ENCODE measurements at regions not wholly inside any gene's neighbourhood (a gene's known extent, or its start where the extent isn't known, plus 50 kb on each side); places are given as distances from the start of the nearest gene placed in this dataset.
"Not testable (repeated sequence)": the region's sequence is repeated elsewhere in the genome, so short reads cannot be mapped to it uniquely, and the experiment has no call there.

DNA sequence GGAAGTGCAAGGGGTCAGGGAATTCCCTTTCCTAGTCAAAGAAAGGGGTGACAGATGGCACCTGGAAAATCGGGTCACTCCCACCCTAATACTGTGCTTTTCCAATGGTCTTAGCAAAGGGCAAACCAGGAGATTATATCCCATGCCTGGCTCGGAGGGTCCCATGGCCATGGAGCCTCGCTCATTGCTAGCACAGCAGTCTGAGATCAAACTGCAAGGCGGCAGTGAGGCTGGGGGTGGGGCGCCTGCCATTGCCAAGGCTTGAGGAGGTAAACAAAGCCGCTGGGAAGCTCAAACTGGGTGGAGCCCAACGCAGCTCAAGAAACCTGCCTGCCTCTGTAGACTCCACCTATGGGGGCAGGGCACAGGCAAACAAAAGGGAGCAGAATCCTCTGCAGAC is 714.4 kb upstream of the MGAT4C start:
- POLR2A ChIA-PET; H3K4me3 ChIP-seq (ENCODE audit: control insufficient read depth in 1 of 7, extremely low read depth in 1 of 7, insufficient read depth in 4 of 7, low read depth in 2 of 7, low read length in 6 of 7); H3K9me3 ChIP-seq (ENCODE audit: control extremely low read depth in 1 of 5, control insufficient read depth in 4 of 5, insufficient read depth in 2 of 5, low read depth in 1 of 5, low read length in 4 of 5); H3K36me3 ChIP-seq (ENCODE audit: control insufficient read depth in 4 of 4, insufficient read depth in 4 of 4, low read length in 3 of 4); CTCF ChIA-PET; H3K4me1 ChIP-seq (ENCODE audit: control extremely low read depth in 1 of 4, control insufficient read depth in 4 of 4, insufficient read depth in 4 of 4, low read length in 3 of 4); DNase-seq; H3K27ac ChIP-seq (ENCODE audit: insufficient read depth in 1 of 2, low read depth in 1 of 2, low read length in 2 of 2, poor library complexity in 1 of 2, severe bottlenecking in 2 of 2); H3K27me3 ChIP-seq (replicated peaks in 2 of 5; ENCODE audit: control insufficient read depth in 4 of 5, insufficient read depth in 5 of 5, low read length in 4 of 5): not testable (repeated sequence)
- WGBS (ENCODE audit: insufficient coverage), result 97% methylated on average over 6 of the region's 7 CpGs

DNA sequence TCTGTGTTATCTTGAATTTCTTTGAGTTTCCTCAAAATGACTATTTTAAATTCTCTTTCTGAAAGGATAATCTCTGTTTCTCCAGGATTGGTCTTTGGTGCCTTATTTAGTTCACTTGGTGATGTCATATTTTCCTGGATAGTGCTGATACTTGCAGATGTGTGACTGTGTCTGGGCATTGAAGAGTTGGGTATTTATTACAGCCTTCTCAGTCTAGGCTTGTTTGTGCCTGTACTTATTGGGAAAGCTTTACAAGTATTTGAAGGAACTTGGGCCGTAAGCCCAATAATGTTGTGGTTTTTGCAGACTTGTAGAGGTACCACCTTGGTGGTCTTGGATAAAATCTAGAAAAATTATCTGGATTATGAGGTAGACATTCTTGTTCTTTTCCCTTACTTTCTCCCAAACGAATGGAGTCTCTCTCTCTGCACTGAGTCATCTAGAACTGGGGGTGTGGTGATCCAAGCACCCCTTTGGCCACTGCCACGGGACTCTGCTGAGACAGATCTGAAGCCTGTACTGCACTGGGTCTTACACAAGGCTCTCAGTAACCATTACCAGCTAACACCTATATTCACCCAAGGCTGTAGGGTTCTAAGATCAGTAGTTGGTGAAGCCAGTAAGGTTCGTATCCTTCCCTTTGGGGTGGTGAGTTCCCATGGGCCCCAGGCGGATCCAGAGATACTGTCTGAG is 703.7 kb upstream of the MGAT4C start:
- no peaks in the 10 kb centered on the region for H3K27me3 ChIP-seq (replicated peaks in 2 of 5; ENCODE audit: control insufficient read depth in 4 of 5, insufficient read depth in 5 of 5, low read length in 4 of 5)
- 73% methylated on average over 4 of the region's 5 CpGs for WGBS (ENCODE audit: insufficient coverage)
- H3K9me3 ChIP-seq (ENCODE audit: control extremely low read depth in 1 of 5, control insufficient read depth in 4 of 5, insufficient read depth in 2 of 5, low read depth in 1 of 5, low read length in 4 of 5), result no peaks in the 10 kb centered on the region
- no peaks in the 10 kb centered on the region for H3K36me3 ChIP-seq (ENCODE audit: control insufficient read depth in 4 of 4, insufficient read depth in 4 of 4, low read length in 3 of 4)
- H3K27ac ChIP-seq (ENCODE audit: insufficient read depth in 1 of 2, low read depth in 1 of 2, low read length in 2 of 2, poor library complexity in 1 of 2, severe bottlenecking in 2 of 2), result no peak overlapping the region
- POLR2A ChIA-PET, result no interaction called here
- no peak for DNase-seq
- no peaks in the 10 kb centered on the region for H3K4me1 ChIP-seq (ENCODE audit: control extremely low read depth in 1 of 4, control insufficient read depth in 4 of 4, insufficient read depth in 4 of 4, low read length in 3 of 4)
- H3K4me3 ChIP-seq (ENCODE audit: control insufficient read depth in 1 of 7, extremely low read depth in 1 of 7, insufficient read depth in 4 of 7, low read depth in 2 of 7, low read length in 6 of 7), result no peak overlapping the region
- CTCF ChIA-PET, result no interaction called here

GRCh38 chr12:86950444-86950843 is 694.3 kb upstream of the MGAT4C start:
- 100% methylated on average over 1 of the region's 3 CpGs for WGBS (ENCODE audit: insufficient coverage)
- no peaks in the 10 kb centered on the region for H3K36me3 ChIP-seq (ENCODE audit: control insufficient read depth in 4 of 4, insufficient read depth in 4 of 4, low read length in 3 of 4)
- POLR2A ChIA-PET, result no interaction called here

DNA sequence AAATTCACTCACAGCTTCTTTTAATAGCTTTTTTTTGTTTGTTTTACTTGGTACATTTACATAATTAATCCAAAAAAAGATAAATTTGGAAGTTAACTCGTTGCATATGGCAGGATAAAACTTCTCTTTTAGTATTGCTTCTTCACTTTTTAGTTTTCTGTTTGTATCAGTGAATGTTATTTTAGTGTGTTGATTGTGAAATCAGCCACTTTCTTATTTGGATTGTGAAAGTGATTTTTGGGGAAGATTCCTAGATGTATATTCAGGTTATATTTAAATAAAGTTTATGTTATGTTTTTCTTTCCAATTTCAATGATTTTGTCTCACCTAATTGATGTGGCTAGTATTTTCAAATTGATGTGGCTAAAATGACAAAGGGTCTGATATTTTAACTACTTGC is 693.9 kb upstream of the MGAT4C start:
- Histone ChIP-seq H3K4me3 (ENCODE audit: control insufficient read depth in 1 of 7, extremely low read depth in 1 of 7, insufficient read depth in 4 of 7, low read depth in 2 of 7, low read length in 6 of 7) (no peak overlapping the region), H3K9me3 (ENCODE audit: control extremely low read depth in 1 of 5, control insufficient read depth in 4 of 5, insufficient read depth in 2 of 5, low read depth in 1 of 5, low read length in 4 of 5) (no peaks in the 10 kb centered on the region), H3K36me3 (ENCODE audit: control insufficient read depth in 4 of 4, insufficient read depth in 4 of 4, low read length in 3 of 4) (no peaks in the 10 kb centered on the region), H3K27ac (ENCODE audit: insufficient read depth in 1 of 2, low read depth in 1 of 2, low read length in 2 of 2, poor library complexity in 1 of 2, severe bottlenecking in 2 of 2) (no peak overlapping the region), H3K4me1 (ENCODE audit: control extremely low read depth in 1 of 4, control insufficient read depth in 4 of 4, insufficient read depth in 4 of 4, low read length in 3 of 4) (no peaks in the 10 kb centered on the region), H3K27me3 (replicated peaks in 2 of 5; ENCODE audit: control insufficient read depth in 4 of 5, insufficient read depth in 5 of 5, low read length in 4 of 5) (no peaks in the 10 kb centered on the region)
- no CpG with 5 or more reads among the region's 1 CpG for WGBS (ENCODE audit: insufficient coverage)
- CTCF ChIA-PET, result no interaction called here
- POLR2A ChIA-PET, result no interaction called here
- no peak for DNase-seq

More at GRCh38 chr12:86950444-86950843, 694.3 kb upstream of the MGAT4C start:
- CTCF ChIA-PET, result no interaction called here
- Histone ChIP-seq H3K4me1 (ENCODE audit: control extremely low read depth in 1 of 4, control insufficient read depth in 4 of 4, insufficient read depth in 4 of 4, low read length in 3 of 4) (no peaks in the 10 kb centered on the region), H3K9me3 (ENCODE audit: control extremely low read depth in 1 of 5, control insufficient read depth in 4 of 5, insufficient read depth in 2 of 5, low read depth in 1 of 5, low read length in 4 of 5) (no peaks in the 10 kb centered on the region), H3K27ac (ENCODE audit: insufficient read depth in 1 of 2, low read depth in 1 of 2, low read length in 2 of 2, poor library complexity in 1 of 2, severe bottlenecking in 2 of 2) (no peak overlapping the region), H3K4me3 (ENCODE audit: control insufficient read depth in 1 of 7, extremely low read depth in 1 of 7, insufficient read depth in 4 of 7, low read depth in 2 of 7, low read length in 6 of 7) (no peak overlapping the region), H3K27me3 (replicated peaks in 2 of 5; ENCODE audit: control insufficient read depth in 4 of 5, insufficient read depth in 5 of 5, low read length in 4 of 5) (no peaks in the 10 kb centered on the region)
- DNase-seq, result no peak

GRCh38 chr12:86948851-86949250 is 692.7 kb upstream of the MGAT4C start:
- no peak overlapping the region for H3K4me3 ChIP-seq (ENCODE audit: control insufficient read depth in 1 of 7, extremely low read depth in 1 of 7, insufficient read depth in 4 of 7, low read depth in 2 of 7, low read length in 6 of 7)
- H3K9me3 ChIP-seq (ENCODE audit: control extremely low read depth in 1 of 5, control insufficient read depth in 4 of 5, insufficient read depth in 2 of 5, low read depth in 1 of 5, low read length in 4 of 5), result no peaks in the 10 kb centered on the region
- H3K27me3 ChIP-seq (replicated peaks in 2 of 5; ENCODE audit: control insufficient read depth in 4 of 5, insufficient read depth in 5 of 5, low read length in 4 of 5), result no peaks in the 10 kb centered on the region
- no peak for DNase-seq
- no CpG with 5 or more reads among the region's 1 CpG for WGBS (ENCODE audit: insufficient coverage)
- H3K36me3 ChIP-seq (ENCODE audit: control insufficient read depth in 4 of 4, insufficient read depth in 4 of 4, low read length in 3 of 4), result no peaks in the 10 kb centered on the region
- no peak overlapping the region for H3K27ac ChIP-seq (ENCODE audit: insufficient read depth in 1 of 2, low read depth in 1 of 2, low read length in 2 of 2, poor library complexity in 1 of 2, severe bottlenecking in 2 of 2)
- ChIA-PET POLR2A (no interaction called here), CTCF (no interaction called here)
- no peaks in the 10 kb centered on the region for H3K4me1 ChIP-seq (ENCODE audit: control extremely low read depth in 1 of 4, control insufficient read depth in 4 of 4, insufficient read depth in 4 of 4, low read length in 3 of 4)

- Histone ChIP-seq H3K36me3 (ENCODE audit: control insufficient read depth in 4 of 4, insufficient read depth in 4 of 4, low read length in 3 of 4) (no peaks in the 10 kb centered on the region), H3K4me1 (ENCODE audit: control extremely low read depth in 1 of 4, control insufficient read depth in 4 of 4, insufficient read depth in 4 of 4, low read length in 3 of 4) (no peaks in the 10 kb centered on the region), H3K9me3 (ENCODE audit: control extremely low read depth in 1 of 5, control insufficient read depth in 4 of 5, insufficient read depth in 2 of 5, low read depth in 1 of 5, low read length in 4 of 5) (no peaks in the 10 kb centered on the region), H3K4me3 (ENCODE audit: control insufficient read depth in 1 of 7, extremely low read depth in 1 of 7, insufficient read depth in 4 of 7, low read depth in 2 of 7, low read length in 6 of 7) (no peak overlapping the region), H3K27me3 (replicated peaks in 2 of 5; ENCODE audit: control insufficient read depth in 4 of 5, insufficient read depth in 5 of 5, low read length in 4 of 5) (no peaks in the 10 kb centered on the region), H3K27ac (ENCODE audit: insufficient read depth in 1 of 2, low read depth in 1 of 2, low read length in 2 of 2, poor library complexity in 1 of 2, severe bottlenecking in 2 of 2) (no peak overlapping the region)
- DNase-seq, result no peak
- POLR2A ChIA-PET, result no interaction called here
- CTCF ChIA-PET, result no interaction called here
- 71% methylated on average over 1 of the region's 1 CpG for WGBS (ENCODE audit: insufficient coverage)
Measured at GRCh38 chr12:86945685-86946196, 689.5 kb upstream of the MGAT4C start.

DNA sequence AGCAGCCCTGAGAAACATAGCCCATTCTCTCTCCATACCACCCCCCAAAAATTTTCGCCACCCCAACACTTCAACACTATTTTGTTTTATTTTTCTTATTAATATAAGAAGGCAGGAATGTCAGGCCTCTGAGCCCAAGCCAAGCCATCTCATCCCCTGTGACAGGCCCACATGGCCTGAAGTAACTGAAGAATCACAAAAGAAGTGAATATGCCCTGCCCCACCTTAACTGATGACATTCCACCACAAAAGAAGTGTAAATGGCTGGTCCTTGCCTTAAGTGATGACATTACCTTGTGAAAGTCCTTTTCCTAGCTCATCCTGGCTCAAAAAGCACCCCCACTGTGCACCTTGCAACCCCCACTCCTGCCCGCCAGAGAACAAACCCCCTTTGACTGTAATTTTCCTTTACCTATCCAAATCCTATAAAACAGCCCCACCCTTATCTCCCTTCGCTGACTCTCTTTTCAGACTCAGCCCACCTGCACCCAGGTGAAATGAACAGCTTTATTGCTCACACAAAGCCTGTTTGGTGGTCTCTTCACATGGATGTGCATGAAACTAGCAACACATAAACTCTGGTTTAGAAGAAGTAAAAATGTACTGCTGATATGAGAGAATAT is 688.1 kb upstream of the MGAT4C start:
- WGBS (ENCODE audit: insufficient coverage), result no CpG with 5 or more reads among the region's 3 CpGs
- H3K27ac ChIP-seq (ENCODE audit: insufficient read depth in 1 of 2, low read depth in 1 of 2, low read length in 2 of 2, poor library complexity in 1 of 2, severe bottlenecking in 2 of 2); H3K4me3 ChIP-seq (ENCODE audit: control insufficient read depth in 1 of 7, extremely low read depth in 1 of 7, insufficient read depth in 4 of 7, low read depth in 2 of 7, low read length in 6 of 7); H3K27me3 ChIP-seq (replicated peaks in 2 of 5; ENCODE audit: control insufficient read depth in 4 of 5, insufficient read depth in 5 of 5, low read length in 4 of 5); H3K9me3 ChIP-seq (ENCODE audit: control extremely low read depth in 1 of 5, control insufficient read depth in 4 of 5, insufficient read depth in 2 of 5, low read depth in 1 of 5, low read length in 4 of 5); H3K4me1 ChIP-seq (ENCODE audit: control extremely low read depth in 1 of 4, control insufficient read depth in 4 of 4, insufficient read depth in 4 of 4, low read length in 3 of 4); H3K36me3 ChIP-seq (ENCODE audit: control insufficient read depth in 4 of 4, insufficient read depth in 4 of 4, low read length in 3 of 4); CTCF ChIA-PET; DNase-seq; POLR2A ChIA-PET: not testable (repeated sequence)

Measured in common myeloid progenitor, CD34-positive (primary cell).